ENCODE measurements at regions not wholly inside any gene's neighbourhood (a gene's known extent, or its start where the extent isn't known, plus 50 kb on each side); places are given as distances from the start of the nearest gene placed in this dataset.

- no peak for TF ChIP-seq CTCF (conservative IDR thresholded peaks at IDR 0.05; ENCODE audit: low read length)
- TF ChIP-seq EZH2phosphoT487 (IDR thresholded peaks at IDR 0.05; ENCODE audit: borderline replicate concordance, low read depth, low read length), result no peak
These were observed 580.9 kb downstream of the EDEM1 start for GRCh38 chr3:5768281-5768945.

All from OCI-LY7 (cell line).